Bronchial epithelial cell (primary cell): ENCODE measurements at regions not wholly inside any gene's neighbourhood (a gene's known extent, or its start where the extent isn't known, plus 50 kb on each side); places are given as distances from the start of the nearest gene placed in this dataset.

Experiments
- DNase-seq: peaks from one replicate; pipeline ENCODE4 v3.0.0-alpha.2; 2010; ENCODE audit warnings: low read depth
- FAIRE-seq: peaks from 2 replicates; lab custom pipeline; 2011; peaks lifted over from hg19 to GRCh38; lab: Jason Lieb, UNC
- H3K27me3 ChIP-seq: 2 replicates; pipeline ENCODE4 v1.5.1; 2011; ENCODE audit warnings: low read length; ENCODE audit not compliant: control insufficient read depth, insufficient read depth
- H3K36me3 ChIP-seq: 2 replicates; pipeline ENCODE4 v1.5.1; 2011; ENCODE audit warnings: low read length; ENCODE audit not compliant: control insufficient read depth, insufficient read depth
- H3K4me3 ChIP-seq: 2 replicates; pipeline ENCODE4 v1.5.1; 2011; ENCODE audit warnings: mild to moderate bottlenecking, low read depth, low read length, control low read depth
- TF ChIP-seq, protein P1 (sequence below): IDR thresholded peaks from 2 replicates; pipeline ENCODE4 v1.5.1; 2011; ENCODE audit warnings: mild to moderate bottlenecking, moderate library complexity, low read length, control low read depth, inconsistent platforms; ENCODE audit not compliant: insufficient read depth, severe bottlenecking

DNA sequence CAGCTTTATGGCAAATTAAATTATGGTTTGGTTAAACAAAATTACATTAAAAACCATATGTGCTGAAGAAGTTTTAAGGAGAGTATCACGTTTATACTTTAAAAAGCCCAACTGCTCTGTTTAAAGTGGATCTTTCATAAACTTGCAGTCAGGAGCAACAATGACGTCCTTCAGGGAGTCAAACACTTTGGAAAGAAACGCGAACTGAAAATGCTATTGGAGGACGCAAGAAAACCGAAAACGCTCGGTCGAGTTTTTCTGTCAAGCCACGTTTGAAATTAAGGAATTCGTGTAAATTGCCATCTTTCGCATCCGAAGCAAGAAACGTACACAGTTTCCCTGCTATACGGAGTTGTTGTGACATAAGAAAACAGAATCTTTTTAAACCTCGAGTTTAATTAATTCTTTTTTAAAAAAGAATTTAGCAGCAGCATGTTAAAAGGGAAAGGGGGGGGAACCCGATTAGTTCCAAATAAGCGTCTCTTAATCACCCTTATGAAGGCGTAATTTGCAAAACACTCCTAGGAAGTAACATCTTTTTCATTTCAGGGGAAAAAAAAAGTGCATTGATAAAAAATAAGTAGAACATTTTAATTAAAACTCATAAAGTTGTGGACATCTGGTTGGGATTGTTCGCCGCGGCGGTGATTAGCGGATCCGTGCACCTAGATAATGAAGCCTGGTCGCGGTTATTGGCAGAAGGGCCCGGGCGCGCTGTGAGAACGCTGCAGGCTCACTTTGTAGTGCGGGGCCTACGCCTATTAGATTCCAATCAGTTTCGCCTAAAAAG is 295.4 kb downstream of the TFAP2C start:
- peaks cover 35% of the 10 kb centered on the region for H3K27me3 ChIP-seq
- H3K4me3 ChIP-seq: no peak overlapping the region
- FAIRE-seq (no peak), DNase-seq (no peak)
- H3K36me3 ChIP-seq: no peaks in the 10 kb centered on the region
- TF ChIP-seq, protein P1, sequence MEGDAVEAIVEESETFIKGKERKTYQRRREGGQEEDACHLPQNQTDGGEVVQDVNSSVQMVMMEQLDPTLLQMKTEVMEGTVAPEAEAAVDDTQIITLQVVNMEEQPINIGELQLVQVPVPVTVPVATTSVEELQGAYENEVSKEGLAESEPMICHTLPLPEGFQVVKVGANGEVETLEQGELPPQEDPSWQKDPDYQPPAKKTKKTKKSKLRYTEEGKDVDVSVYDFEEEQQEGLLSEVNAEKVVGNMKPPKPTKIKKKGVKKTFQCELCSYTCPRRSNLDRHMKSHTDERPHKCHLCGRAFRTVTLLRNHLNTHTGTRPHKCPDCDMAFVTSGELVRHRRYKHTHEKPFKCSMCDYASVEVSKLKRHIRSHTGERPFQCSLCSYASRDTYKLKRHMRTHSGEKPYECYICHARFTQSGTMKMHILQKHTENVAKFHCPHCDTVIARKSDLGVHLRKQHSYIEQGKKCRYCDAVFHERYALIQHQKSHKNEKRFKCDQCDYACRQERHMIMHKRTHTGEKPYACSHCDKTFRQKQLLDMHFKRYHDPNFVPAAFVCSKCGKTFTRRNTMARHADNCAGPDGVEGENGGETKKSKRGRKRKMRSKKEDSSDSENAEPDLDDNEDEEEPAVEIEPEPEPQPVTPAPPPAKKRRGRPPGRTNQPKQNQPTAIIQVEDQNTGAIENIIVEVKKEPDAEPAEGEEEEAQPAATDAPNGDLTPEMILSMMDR: no peak

DNA sequence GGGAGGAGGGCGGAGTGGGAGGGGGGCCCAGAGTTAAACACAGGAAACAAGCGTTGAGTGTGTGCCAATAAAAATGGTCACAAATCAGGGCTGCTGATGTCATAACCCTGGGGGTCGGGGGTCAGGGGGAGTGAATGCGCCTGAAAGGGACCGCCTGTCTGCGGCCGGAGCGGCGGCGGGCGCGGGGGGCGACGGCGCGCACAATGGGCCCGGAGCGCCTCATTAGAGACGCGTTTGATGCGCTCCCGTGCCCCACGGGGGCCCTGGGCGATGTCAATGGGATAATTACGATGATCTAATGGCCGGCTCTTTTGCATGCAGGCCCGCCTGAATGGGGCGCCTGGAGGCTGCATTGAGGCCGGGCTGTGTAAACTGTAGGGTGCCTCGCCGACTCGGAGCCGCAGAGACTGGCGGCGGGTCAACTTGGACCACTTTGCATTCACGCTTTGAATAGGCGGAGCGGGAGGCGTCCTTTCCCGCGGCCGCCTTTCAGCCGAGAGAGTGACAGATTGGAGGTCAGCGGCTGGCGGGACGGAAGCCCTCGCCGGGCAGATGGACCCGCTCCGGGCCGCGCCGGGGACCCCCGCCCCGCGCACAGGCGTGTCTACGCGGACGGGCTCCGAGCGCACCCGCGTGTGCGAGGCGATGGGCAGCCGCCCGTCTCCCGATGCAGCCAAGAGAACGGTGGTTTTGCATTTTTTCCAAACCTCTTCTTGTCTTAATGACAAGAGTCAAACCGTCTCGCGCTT is 296.1 kb downstream of the TFAP2C start:
- H3K4me3 ChIP-seq: no peak overlapping the region
- TF ChIP-seq, protein P1: no peak
- FAIRE-seq: no peak
- no peaks in the 10 kb centered on the region for H3K36me3 ChIP-seq
- peaks cover 39% of the 10 kb centered on the region for H3K27me3 ChIP-seq
- no peak for DNase-seq

DNA sequence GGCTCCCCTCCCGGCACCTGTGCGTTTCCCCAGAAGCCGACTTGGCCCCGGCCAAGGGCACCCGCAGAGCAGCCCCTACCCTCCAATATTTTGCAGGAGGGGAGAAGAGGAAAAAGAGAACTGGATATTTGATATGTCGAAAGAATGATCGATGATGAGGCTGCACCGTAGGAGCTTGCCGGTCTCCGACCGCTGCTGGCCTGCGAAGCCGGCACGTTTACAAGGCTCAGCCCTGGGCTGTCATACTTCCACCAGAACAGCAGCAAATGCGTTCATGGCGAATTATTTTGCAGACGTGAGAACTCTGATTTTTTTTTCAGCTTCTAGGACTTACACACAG is 296.7 kb downstream of the TFAP2C start:
- H3K4me3 ChIP-seq: no peak overlapping the region
- TF ChIP-seq, protein P1: no peak
- DNase-seq (no peak), FAIRE-seq (no peak)
- no peaks in the 10 kb centered on the region for H3K36me3 ChIP-seq
- peaks cover 39% of the 10 kb centered on the region for H3K27me3 ChIP-seq

DNA sequence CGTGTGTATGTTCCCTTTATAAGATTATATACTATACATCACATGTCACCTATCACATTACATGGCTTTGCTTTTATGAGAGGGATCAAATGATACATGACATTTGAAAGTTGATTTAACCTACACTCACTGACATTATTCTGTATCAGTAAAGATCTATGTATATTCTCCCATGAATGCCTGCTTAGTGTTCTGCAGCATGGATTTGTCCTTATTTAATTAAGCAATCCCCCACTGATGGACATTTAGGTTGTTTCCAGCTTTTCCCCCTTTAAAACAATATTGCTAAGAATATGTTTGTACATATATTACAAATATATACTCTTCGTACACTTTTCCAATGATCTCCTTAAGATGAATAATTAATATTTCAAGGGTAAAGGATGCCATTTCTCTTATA is 297.4 kb downstream of the TFAP2C start:
- Histone ChIP-seq H3K4me3 (no peak overlapping the region), H3K36me3 (no peaks in the 10 kb centered on the region), H3K27me3 (peaks cover 39% of the 10 kb centered on the region)
- TF ChIP-seq, protein P1: no peak
- FAIRE-seq: no peak
- DNase-seq: no peak

DNA sequence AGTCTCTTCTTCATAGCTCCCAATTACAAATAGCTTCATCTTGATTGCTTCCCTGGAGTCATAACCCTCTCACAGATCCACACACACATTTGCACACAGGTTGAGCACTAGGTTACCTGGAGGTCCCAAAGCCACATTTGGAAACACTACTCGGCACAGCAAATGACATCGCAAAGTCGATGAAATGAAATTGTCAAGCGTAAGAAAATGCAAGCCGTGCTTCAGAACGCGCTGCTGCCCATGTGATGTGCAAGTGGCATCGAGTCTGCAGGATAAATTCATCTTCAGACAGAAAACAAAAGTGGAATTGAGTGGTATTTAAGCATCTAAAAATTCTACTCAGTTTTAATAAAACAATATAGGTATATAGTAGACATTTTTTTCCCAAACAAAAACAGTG is 298.0 kb downstream of the TFAP2C start:
- no peaks in the 10 kb centered on the region for H3K36me3 ChIP-seq
- FAIRE-seq: no peak
- no peak overlapping the region for H3K4me3 ChIP-seq
- TF ChIP-seq, protein P1: no peak
- peaks cover 39% of the 10 kb centered on the region for H3K27me3 ChIP-seq
- no peak for DNase-seq
